ENCODE measurements at regions not wholly inside any gene's neighbourhood (a gene's known extent, or its start where the extent isn't known, plus 50 kb on each side); places are given as distances from the start of the nearest gene placed in this dataset.

GRCh38 chr2:56117764-56118163, 66.0 kb upstream of the CCDC85A start:
- TF ChIP-seq CTCF (IDR thresholded peaks at IDR 0.05) (no peak), EZH2 (IDR thresholded peaks at IDR 0.05; ENCODE audit: borderline replicate concordance, insufficient read depth, low read depth, low read length, poor library complexity, severe bottlenecking) (no peak)

Data from B cell (primary cell).